Hepatocyte (in vitro differentiated cells): ENCODE measurements at regions not wholly inside any gene's neighbourhood (a gene's known extent, or its start where the extent isn't known, plus 50 kb on each side); places are given as distances from the start of the nearest gene placed in this dataset.
A peak's percentile ranks its signal among the peaks of the same experiment; 100 is the strongest.

ENCODE experiments used
- DNase-seq: peaks from one replicate; pipeline ENCODE4 v3.0.0-alpha.2; 2016; ENCODE audit warnings: low spot score
- H2AFZ ChIP-seq: fragments of 200-600 bp; sonication (generic); 2 replicates; pipeline ENCODE4 v1.6.0; 2016; ENCODE audit warnings: antibody characterized with exemption, mild to moderate bottlenecking
- H3K27ac ChIP-seq: fragments of 200-600 bp; sonication (generic); 2 replicates; pipeline ENCODE4 v1.5.1; 2016; ENCODE audit warnings: mild to moderate bottlenecking
- H3K27me3 ChIP-seq: fragments of 200-600 bp; sonication (generic); 2 replicates; pipeline ENCODE4 v1.6.1; 2016
- H3K36me3 ChIP-seq: fragments of 200-600 bp; sonication (generic); replicated peaks from 2 replicates; pipeline ENCODE4 v1.5.1; 2016; ENCODE audit warnings: low read depth; ENCODE audit not compliant: insufficient read depth
- H3K4me1 ChIP-seq: fragments of 200-600 bp; sonication (generic); 2 replicates; pipeline ENCODE4 v1.5.1; 2016; ENCODE audit warnings: mild to moderate bottlenecking, moderate library complexity; ENCODE audit not compliant: insufficient read depth
- H3K4me2 ChIP-seq: fragments of 200-600 bp; sonication (generic); 2 replicates; pipeline ENCODE4 v1.6.0; 2016
- H3K4me3 ChIP-seq: fragments of 200-600 bp; sonication (generic); 2 replicates; pipeline ENCODE4 v1.5.1; 2016; ENCODE audit warnings: mild to moderate bottlenecking
- H3K79me2 ChIP-seq: fragments of 200-600 bp; sonication (generic); 2 replicates; pipeline ENCODE4 v1.6.0; 2017; ENCODE audit warnings: mild to moderate bottlenecking
- H3K9me2 ChIP-seq: fragments of 200-600 bp; sonication (generic); replicated peaks from 2 replicates; pipeline ENCODE4 v1.6.0; 2017; ENCODE audit warnings: mild to moderate bottlenecking; ENCODE audit not compliant: insufficient read depth
- H3K9me3 ChIP-seq: fragments of 200-600 bp; sonication (generic); 2 replicates; pipeline ENCODE4 v1.5.1; 2016; ENCODE audit warnings: low read depth, mild to moderate bottlenecking
- H4K20me1 ChIP-seq: fragments of 200-600 bp; sonication (generic); 2 replicates; pipeline ENCODE4 v1.6.0; 2016; ENCODE audit warnings: mild to moderate bottlenecking; ENCODE audit not compliant: insufficient read depth, poor library complexity, severe bottlenecking
- CTCF ChIP-seq: fragments of 200-600 bp; sonication (generic); IDR thresholded peaks from 2 replicates; pipeline ENCODE4 v1.5.1; 2016; ENCODE audit warnings: antibody characterized with exemption, mild to moderate bottlenecking; ENCODE audit not compliant: poor library complexity
- EZH2 ChIP-seq: fragments of 200-600 bp; sonication (generic); IDR thresholded peaks from 2 replicates; pipeline ENCODE4 v1.6.1; 2016; ENCODE audit warnings: antibody characterized with exemption, mild to moderate bottlenecking, borderline replicate concordance
- EZH2phosphoT487 ChIP-seq: fragments of 200-600 bp; sonication (generic); IDR thresholded peaks from one replicate; pipeline ENCODE4 v1.6.1; 2018; ENCODE audit warnings: antibody characterized with exemption, mild to moderate bottlenecking, low read depth, moderate library complexity; ENCODE audit not compliant: unreplicated experiment, severe bottlenecking
- WGBS: methylation state at CpG from one replicate; pipeline ENCODE4 v1.1.6; 2016; ENCODE audit warnings: low lambda C conversion rate; ENCODE audit errors: missing lambda C conversion rate; 5-methylcytosine and 5-hydroxymethylcytosine counted together

GRCh38 chr13:34070544-34071303 is 252.8 kb downstream of the RFC3 start:
- no peak for DNase-seq
- Histone ChIP-seq H3K9me3 (no peaks in the 10 kb centered on the region), H3K36me3 (no peaks in the 10 kb centered on the region), H3K4me1 (no peaks in the 10 kb centered on the region), H3K27me3 (no peaks in the 10 kb centered on the region), H2AFZ (no peak overlapping the region), H4K20me1 (no peaks in the 10 kb centered on the region), H3K27ac (no peak overlapping the region), H3K79me2 (no peaks in the 10 kb centered on the region), H3K4me2 (no peak overlapping the region), H3K4me3 (no peak overlapping the region), H3K9me2 (no peaks in the 10 kb centered on the region)
- TF ChIP-seq CTCF (no peak), EZH2phosphoT487 (no peak), EZH2 (no peak)
- 81% methylated on average over 2 of the region's 2 CpGs for WGBS

GRCh38 chr13:34076319-34076718 is 258.4 kb downstream of the RFC3 start:
- 100% methylated on average over 1 of the region's 1 CpG for WGBS
- Histone ChIP-seq H3K79me2 (no peaks in the 10 kb centered on the region), H3K4me3 (no peak overlapping the region), H3K36me3 (no peaks in the 10 kb centered on the region), H2AFZ (no peak overlapping the region), H3K27ac (no peak overlapping the region), H3K9me3 (no peaks in the 10 kb centered on the region), H3K9me2 (no peaks in the 10 kb centered on the region), H4K20me1 (no peaks in the 10 kb centered on the region), H3K4me1 (no peaks in the 10 kb centered on the region), H3K4me2 (no peak overlapping the region), H3K27me3 (no peaks in the 10 kb centered on the region)
- TF ChIP-seq EZH2phosphoT487, result no peak
- no peak for TF ChIP-seq EZH2
- TF ChIP-seq CTCF, result no peak
- DNase-seq, result no peak

- Histone ChIP-seq H4K20me1 (no peaks in the 10 kb centered on the region), H3K79me2 (no peaks in the 10 kb centered on the region), H3K4me2 (no peak overlapping the region), H2AFZ (no peak overlapping the region), H3K4me1 (no peaks in the 10 kb centered on the region), H3K9me2 (no peaks in the 10 kb centered on the region), H3K36me3 (no peaks in the 10 kb centered on the region), H3K9me3 (no peaks in the 10 kb centered on the region), H3K4me3 (no peak overlapping the region), H3K27me3 (no peaks in the 10 kb centered on the region), H3K27ac (no peak overlapping the region)
- TF ChIP-seq EZH2 (no peak), EZH2phosphoT487 (no peak), CTCF (peak; percentile 74)
- DNase-seq, result peak; percentile 21
- WGBS, result 31% methylated on average over 4 of the region's 4 CpGs
Observed at GRCh38 chr13:34076943-34077703, 259.2 kb downstream of the RFC3 start.
